ENCODE measurements at regions not wholly inside any gene's neighbourhood (a gene's known extent, or its start where the extent isn't known, plus 50 kb on each side); places are given as distances from the start of the nearest gene placed in this dataset.

DNA sequence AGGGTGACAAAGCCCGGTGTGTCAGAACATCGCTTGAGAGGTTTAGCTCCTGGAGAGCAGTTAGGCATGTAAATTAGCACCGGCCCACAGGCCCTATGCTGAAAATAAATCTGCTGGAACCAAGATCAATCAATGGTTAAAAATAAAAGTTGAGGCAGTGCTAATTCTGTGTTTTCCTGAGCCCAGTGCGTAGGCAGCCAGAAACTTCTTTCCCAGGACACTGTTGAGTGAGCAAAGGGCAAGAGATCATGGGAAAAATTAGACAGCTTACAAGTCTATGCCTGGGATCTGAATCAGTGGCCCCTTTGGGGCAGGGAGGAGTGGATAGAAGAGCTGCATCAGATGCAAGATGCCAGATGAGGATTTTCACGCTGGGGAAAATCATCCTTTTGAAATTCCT, 539.2 kb downstream of the BUD13 start:
- no peak for DNase-seq

DNA sequence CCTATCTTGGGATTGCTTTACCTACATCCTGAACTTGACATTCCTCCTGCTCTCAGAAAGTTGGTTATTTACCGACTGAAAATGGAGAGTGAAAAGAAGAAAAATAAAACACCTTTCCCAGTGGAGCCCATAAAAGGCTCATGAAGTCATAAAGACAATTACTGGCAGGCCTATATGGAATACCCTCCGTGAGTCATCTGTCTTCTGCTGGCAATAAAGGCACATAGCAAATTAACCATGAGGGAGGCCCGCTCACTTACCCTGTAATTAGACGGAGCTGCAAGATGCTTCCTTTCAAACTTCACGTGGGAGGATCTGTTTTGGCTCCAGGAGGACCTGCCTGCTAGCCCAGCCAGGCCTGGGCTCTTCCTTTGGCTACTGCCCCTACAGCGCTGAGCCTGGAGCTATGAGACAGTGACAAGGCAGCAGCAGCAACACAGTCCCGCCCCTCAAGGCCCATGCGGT, 540.4 kb downstream of the BUD13 start:
- peak; percentile 76 for DNase-seq

GRCh38 chr11:116231543-116231942, 541.2 kb downstream of the BUD13 start:
- DNase-seq = no peak

DNA sequence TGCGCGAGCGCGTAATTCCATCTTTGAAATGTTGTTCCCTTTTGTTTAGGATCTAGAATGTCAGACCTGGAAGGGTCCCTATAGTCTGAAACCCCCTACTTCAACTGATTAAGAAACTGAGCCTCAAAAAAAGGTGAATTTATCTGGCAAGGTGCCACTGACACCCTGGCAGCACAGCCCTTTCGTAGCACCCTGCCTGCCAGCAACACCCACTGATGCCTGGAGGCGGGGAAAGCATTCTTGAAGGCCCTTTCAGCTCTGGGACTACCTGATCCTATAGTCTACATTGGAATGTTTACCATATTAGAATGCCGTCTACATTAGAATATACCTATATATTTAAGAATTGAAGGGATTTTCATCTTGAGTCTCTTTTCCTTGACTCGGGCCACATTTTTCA, 542.3 kb downstream of the BUD13 start:
- no peak for DNase-seq

DNA sequence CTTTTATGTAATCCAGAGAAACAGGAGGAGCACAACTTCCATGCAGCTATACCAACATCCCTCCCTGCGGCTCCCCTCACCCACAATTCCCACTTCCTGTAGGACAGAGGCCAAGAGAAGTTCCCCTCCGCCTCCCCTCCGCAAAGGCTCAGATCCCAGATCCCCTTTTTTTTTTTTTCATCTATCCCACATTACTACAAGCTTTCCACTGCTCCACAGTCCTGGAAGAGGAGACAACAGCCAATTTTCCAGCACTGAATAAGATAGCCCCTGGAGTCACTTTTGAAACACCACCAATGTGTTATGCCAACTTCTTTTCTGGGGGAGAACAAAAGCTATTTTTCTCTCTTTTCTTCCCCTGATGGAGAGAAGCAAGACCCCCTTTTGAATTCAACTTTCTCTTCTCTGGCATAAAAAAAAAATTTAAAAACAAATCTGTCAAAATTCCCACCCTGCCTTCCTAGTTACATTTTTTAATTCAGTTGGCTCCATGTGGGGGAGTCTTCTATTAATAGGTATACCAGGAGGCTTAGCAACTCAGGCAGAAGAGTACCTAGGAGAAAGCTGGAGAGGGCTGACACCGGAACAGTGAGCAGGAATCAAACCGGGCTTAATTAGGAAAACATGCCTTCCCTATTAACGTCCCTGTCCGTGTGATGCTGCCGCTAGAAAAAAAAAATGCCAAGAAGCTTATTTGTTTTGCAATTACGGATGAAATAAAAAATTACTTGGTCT, 543.4 kb downstream of the BUD13 start:
- DNase-seq = peak; percentile 68

- DNase-seq = no peak
Observed at GRCh38 chr11:116226731-116227130, 546.1 kb downstream of the BUD13 start.

GRCh38 chr11:116225784-116226585, 546.8 kb downstream of the BUD13 start:
- DNase-seq = no peak

GRCh38 chr11:116225236-116225635, 547.6 kb downstream of the BUD13 start:
- no peak for DNase-seq

GRCh38 chr11:116224889-116225200, 547.9 kb downstream of the BUD13 start:
- no peak for DNase-seq

GRCh38 chr11:116224154-116224888, 548.5 kb downstream of the BUD13 start:
- peak; percentile 65 for DNase-seq

- no peak for DNase-seq
Observed at GRCh38 chr11:116221351-116221750, 551.4 kb downstream of the BUD13 start.

DNA sequence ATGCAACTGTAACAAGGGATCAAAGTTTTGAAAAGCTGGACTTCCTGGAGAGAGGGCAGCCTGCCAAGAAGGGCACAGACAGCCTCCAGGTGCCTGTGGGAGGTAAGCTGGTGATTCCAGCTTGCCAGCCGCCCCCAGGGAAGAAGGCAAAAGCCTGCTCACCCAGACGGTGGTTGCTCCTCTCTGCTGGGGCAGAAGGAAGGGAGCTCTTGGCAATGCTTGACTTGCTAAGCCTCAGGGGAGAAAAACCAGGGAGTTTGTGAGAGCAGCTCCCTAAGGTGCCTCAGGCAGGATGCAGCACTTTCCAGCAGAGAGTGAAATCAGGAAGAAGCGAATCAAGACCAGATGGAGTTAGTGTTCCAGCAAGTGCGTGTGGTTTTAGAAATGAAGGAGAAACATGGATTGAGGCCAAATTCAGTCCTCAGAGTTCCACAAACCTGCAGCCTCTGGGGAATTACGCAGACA, 553.6 kb downstream of the BUD13 start:
- DNase-seq = peak; percentile 63

- no peak for DNase-seq
Observed at GRCh38 chr11:116217441-116217840, 555.3 kb downstream of the BUD13 start.

DNA sequence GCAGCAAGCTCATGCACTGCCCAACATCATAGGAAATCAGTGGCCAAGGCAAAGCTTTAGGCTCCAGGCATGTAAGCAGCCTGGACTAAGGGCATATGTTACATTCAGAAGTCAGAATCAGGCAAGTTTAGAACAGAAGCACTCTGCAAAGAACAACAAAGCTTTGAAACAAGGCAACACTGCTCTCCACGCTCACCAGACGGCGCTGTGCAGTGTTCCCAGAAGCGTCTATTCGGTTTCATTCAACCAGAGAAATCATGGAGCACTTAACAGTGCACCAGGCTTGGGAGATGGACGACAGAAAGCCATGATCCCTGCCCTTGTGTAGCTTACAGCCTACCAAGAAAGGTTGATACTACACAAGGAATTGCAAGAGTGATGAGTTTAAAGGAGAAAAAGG, 555.8 kb downstream of the BUD13 start:
- peak; percentile 49 for DNase-seq

GRCh38 chr11:116215471-116216113, 557.2 kb downstream of the BUD13 start:
- no peak for DNase-seq

- DNase-seq = no peak
Observed at GRCh38 chr11:116211147-116211546, 561.6 kb downstream of the BUD13 start.

DNA sequence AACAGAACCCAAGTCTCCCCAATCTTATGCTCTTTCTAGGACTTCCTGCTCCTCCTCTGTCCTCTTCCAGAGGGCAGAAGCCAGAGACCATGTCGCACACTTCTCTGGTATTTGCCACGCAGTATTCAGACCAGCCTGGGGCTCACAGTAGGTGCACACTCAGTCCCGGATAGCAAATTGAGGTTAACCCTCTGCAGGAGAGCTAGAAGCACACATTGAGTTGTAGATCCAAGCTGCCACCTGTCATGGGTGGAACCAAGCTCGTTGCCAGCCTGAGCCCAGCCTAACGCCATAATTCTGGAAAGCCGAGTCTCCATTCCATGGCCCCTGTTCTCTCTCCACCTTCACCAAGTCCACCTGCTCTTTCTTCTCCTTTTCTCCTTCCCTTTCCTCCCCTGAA, 562.1 kb downstream of the BUD13 start:
- DNase-seq = no peak

- DNase-seq = no peak
Observed at GRCh38 chr11:116209255-116209654, 563.5 kb downstream of the BUD13 start.

- DNase-seq = peak; percentile 39
Observed at GRCh38 chr11:116207421-116208141, 565.2 kb downstream of the BUD13 start.

DNA sequence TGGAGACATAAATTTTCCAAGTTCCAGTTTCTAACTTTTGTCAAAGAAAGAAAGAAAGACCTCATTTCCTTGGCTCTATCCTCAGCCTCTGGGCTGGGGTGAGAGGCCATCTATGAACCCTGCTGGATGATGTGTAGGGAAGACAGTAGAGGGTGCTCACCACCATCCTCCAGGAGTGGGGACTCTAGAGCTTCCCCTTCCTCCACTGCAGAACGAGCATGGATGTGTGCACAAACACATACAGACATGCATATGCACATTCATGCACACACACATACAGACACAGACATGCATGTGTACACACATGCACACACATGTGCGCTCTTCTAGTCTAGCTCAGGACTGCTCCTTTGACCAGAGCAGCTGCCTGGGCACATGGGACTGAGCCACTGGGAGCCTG, 565.8 kb downstream of the BUD13 start:
- DNase-seq = no peak

GRCh38 chr11:116202922-116203321, 569.9 kb downstream of the BUD13 start:
- DNase-seq = no peak

DNA sequence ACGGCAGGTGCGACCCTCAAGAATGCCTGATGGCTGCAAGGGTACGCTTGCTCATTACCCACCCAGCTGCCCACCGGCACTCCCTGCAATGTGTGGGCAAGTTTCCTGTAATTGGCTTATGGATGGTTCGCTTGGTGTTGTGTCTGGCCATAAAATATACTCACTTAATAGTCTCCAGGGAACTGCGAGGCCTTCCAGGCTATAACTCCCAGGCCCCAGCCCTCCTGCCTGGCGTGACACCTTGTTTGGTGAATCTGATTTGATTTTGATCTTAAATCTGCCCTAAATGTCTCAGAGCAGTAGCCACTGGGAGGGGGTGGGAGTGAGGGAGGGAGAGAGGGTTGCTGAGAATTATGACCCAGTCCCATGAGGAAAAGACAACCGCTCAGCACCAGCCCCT, 572.2 kb downstream of the BUD13 start:
- DNase-seq = no peak
